ENCODE measurements at regions not wholly inside any gene's neighbourhood (a gene's known extent, or its start where the extent isn't known, plus 50 kb on each side); places are given as distances from the start of the nearest gene placed in this dataset.

GRCh38 chr4:58551676-58552075, 1441.5 kb upstream of the IGFBP7 start:
- no peak for DNase-seq

- no peak for DNase-seq
Observed at GRCh38 chr4:58543465-58543864, 1433.3 kb upstream of the IGFBP7 start.

- no peak for DNase-seq
Observed at GRCh38 chr4:58541926-58542325, 1431.7 kb upstream of the IGFBP7 start.

DNA sequence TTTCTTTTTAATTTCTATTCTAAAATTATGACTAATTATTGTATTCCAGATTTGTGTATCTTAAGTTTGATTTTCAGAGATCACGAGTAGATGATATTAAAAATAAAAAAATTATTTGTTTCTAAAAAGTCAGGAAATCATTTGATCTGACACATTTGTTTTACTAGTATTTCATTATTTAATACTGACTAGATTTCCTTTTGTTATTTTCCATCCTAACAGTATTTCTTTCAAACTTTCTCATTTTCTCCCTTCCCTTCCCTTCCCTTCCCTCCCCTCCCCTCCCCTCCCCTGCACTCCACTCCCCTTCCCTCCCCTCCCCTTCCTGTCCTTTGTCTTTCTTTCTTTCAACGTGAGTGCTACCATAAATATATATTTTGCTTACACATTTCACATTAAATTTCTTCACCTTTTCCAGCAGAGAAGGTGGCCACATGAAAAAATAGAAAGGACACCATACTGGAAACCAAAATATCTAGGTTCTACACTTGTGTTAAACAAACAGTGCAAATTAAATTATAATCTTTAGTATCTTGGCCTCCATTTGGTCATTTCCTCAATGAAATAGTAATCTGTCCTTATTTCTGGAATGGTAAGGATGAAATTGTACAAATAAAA, 1412.7 kb upstream of the IGFBP7 start:
- DNase-seq: no peak

GRCh38 chr4:58515226-58515625, 1405.0 kb upstream of the IGFBP7 start:
- no peak for DNase-seq

- peak; percentile 3 for DNase-seq
Observed at GRCh38 chr4:58514299-58514698, 1404.1 kb upstream of the IGFBP7 start.

GRCh38 chr4:58510652-58511051, 1400.5 kb upstream of the IGFBP7 start:
- DNase-seq: no peak

GRCh38 chr4:58507079-58507478, 1396.9 kb upstream of the IGFBP7 start:
- no peak for DNase-seq

- no peak for DNase-seq
Observed at GRCh38 chr4:58502839-58503238, 1392.7 kb upstream of the IGFBP7 start.

- DNase-seq: no peak
Observed at GRCh38 chr4:58499182-58499581, 1389.0 kb upstream of the IGFBP7 start.

- DNase-seq: no peak
Observed at GRCh38 chr4:58491620-58492019, 1381.4 kb upstream of the IGFBP7 start.

- no peak for DNase-seq
Observed at GRCh38 chr4:58477950-58478349, 1367.8 kb upstream of the IGFBP7 start.

- DNase-seq: no peak
Observed at GRCh38 chr4:58477513-58477912, 1367.3 kb upstream of the IGFBP7 start.

- DNase-seq: no peak
Observed at GRCh38 chr4:58475097-58475496, 1364.9 kb upstream of the IGFBP7 start.

DNA sequence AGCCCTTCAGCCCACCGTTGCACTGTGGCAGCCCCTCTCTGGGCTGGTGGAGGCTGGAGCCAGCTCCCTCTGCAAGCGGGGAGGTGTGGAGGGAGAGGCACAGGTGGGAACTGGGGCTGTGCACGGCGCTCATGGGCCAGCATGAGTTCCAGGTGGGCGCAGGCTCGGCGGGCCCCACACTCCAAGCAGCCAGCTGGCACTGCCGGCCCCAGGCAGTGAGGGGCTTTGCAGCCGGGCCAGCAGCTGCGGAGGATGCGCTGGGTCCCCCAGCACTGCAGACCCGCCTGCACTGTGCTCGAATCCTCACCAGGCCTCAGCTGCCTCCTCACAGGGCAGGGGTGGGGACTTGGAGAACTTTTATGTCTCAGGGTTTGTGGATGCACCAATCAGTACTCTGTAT, 1354.8 kb upstream of the IGFBP7 start:
- no peak for DNase-seq

DNA sequence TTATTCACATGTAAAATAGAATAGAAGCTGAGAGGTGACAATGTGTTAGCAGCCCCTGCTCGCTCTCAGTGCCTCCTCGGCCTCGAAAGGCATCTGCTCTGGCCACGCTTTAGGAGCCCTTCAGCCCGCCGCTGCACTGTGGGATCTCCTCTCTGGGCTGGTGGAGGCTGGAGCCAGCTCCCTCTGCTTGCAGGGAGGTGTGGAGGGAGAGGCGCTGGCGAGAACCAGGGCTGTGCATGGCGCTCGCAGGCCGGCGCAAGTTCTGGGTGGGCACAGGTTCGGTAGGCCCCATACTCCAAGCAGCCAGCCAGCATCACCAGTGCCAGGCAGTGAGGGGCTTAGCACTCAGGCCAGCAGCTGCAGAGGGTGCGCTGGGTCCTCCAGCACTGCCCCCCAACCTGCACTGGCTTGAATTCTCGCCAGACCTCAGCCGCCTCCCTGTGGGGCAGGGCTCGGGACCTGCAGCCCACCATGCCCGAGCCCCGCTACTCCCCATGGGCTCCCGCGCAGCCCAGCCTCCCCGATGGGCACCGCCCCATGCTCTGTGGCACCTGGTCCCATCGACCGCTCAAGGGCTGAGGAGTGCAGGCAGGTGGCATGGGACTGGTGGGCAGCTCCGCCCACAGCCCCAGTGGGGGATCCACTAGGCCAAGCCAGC, 1346.7 kb upstream of the IGFBP7 start:
- DNase-seq: no peak

- DNase-seq: no peak
Observed at GRCh38 chr4:58453956-58454355, 1343.8 kb upstream of the IGFBP7 start.

- DNase-seq: no peak
Observed at GRCh38 chr4:58451707-58452106, 1341.5 kb upstream of the IGFBP7 start.

- no peak for DNase-seq
Observed at GRCh38 chr4:58435871-58436270, 1325.7 kb upstream of the IGFBP7 start.

DNA sequence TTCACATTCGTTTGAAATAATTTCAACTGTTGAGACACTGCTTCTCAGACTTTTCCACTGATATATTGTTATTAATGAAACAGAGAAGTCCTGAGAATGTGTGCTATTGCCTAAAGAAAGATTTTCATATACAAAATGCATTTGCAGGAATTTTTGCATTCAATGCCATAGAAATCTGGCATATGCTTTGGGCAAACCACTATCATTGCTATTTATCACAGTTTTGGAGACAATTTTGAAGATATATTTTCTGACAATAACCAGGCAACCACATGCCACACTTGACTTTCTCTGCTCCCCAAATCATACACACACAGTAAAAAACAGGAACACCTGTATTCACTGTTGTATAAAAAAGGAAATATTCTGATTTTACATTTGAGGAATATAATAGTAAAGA, 1303.7 kb upstream of the IGFBP7 start:
- DNase-seq: no peak

- DNase-seq: no peak
Observed at GRCh38 chr4:58411904-58412303, 1301.7 kb upstream of the IGFBP7 start.

- DNase-seq: no peak
Observed at GRCh38 chr4:58406762-58407161, 1296.6 kb upstream of the IGFBP7 start.

DNA sequence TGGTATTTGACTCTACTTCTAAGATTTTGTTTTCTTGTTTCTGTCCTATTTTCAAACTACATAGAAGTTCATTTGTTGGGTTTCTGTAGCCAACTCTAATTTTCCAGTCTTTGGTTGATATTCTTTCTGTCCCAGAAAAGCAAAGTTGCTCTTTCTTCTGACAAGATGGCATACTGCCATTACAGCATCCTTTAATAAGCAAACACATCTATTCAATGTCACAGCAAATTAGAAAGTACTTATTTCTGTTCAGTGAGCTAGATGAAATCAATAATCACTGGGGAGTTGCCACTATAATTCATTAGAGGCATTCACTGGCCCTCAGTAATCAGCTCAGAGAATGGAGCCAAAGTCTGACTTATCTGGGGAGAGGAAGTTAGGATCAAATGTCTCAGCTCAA, 1258.0 kb upstream of the IGFBP7 start:
- DNase-seq: peak; percentile 47

GRCh38 chr4:58360354-58361133, 1250.4 kb upstream of the IGFBP7 start:
- no peak for DNase-seq
